M059J (cell line): ENCODE measurements at regions not wholly inside any gene's neighbourhood (a gene's known extent, or its start where the extent isn't known, plus 50 kb on each side); places are given as distances from the start of the nearest gene placed in this dataset.

ENCODE experiments used
- DNase-seq: peaks from one replicate; pipeline ENCODE4 v3.0.0-alpha.2; 2012; ENCODE audit warnings: low read depth

DNA sequence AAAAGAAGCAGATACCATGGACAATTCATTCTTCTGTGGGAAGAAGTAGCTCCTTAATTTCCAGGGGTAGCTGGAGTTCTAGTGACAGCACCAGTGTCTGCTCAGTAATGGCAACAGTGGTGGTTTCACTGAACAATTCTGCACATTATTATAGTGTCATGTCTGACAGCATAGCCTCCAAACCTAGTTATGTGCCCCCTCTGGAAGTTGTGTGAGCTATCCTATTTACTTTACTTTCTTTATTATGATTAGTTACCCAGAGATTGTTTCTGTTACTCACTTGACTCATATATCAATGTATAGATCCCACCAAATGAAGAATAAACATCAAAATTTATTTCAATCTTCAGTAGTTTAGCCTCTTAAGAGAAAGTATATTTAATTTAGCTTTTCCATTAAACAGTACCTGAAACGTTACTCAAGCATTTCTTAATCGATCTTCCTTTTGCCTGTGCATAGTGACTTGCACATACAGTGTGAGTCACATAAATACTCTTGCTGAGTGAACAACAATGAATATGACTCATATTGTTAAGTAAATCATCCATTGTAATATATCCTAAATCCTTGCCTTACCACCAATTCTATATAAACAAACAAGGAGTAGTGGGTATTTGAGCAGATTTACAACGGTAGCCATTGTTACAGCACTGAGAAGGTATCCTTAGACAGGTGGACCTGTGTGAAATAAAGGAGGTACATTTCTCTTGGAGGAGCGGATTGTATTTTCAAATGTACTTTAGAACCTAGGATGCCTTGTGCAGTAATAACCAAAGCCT is 534.7 kb downstream of the ANKRD50 start:
- peak; percentile 69 for DNase-seq

DNA sequence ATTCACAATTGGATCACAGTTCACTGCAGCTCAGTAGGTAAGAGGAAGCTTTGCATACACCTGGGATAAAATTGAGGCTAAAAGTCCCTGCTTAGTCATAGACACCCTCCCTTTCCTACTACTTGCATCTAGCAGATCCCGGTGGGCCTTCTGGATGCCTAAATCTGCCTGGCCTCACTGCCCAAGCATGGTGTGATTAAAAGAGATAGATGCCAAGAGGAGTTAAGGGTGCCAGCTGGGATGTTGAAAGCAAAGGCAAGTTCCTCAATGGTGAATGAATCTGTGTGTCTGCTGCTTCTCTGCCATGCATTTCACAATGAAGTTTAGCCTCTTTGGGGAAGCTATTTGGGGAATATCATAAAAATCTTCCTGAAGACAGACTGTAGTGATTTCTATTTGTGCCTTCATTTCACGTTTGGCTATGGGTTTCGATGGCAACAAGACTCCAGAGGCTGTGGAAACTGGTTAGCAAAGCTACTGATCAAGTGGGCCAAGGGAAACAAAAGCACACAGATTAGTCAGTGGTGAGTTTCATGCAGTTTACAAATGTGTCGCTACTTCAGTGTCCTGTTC is 534.0 kb downstream of the ANKRD50 start:
- DNase-seq = peak; percentile 13

DNA sequence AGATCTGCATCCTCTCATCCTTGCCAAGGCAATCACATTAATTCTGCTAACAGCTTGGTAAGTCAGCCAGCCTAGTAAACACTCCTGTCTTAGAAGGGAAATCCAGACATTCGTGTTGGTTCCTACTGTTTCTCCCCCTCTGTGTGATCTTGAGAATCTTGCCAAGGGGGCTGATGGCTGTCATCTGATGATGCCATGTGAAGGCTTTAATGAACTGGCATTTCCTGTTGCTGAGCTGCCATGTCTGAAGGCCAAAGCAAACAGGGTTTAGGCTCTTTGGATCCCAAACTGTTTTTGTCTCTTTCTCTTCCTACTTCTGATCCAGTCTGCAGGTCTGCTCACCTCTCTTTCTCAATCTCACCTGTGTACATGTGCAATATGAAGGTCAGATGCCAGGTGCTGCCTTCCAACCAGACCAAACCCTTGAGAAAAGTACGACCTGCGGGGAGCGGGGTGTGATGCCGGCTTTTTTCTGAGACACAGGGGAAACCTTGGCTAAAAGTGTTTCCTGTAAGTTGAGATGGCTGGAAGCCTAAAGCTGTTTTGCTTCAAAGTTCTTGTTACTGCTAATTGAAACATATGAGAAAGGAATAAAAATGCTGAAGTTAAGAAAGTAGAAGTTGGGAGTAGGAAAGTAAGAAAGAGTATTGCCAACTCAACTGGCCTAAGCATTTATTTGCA is 532.9 kb downstream of the ANKRD50 start:
- no peak for DNase-seq

DNA sequence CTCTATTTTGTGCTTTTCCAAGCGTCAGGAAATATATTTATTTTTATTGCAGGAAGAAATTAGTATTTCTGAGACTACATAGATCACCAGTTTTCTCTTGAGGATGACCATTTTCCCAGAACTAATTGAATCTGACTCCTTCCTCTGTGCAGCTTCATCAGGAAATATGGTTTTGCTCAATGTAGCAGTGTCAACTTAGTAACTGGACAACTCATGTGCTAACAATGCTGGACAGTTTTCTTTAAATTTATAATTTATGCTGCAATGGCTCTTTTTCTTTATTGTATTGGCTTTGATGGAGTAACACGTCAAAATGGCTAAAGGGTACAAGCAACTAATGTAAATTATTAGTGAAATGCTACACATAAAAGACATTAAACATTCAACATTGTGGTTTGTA is 531.5 kb downstream of the ANKRD50 start:
- no peak for DNase-seq

DNA sequence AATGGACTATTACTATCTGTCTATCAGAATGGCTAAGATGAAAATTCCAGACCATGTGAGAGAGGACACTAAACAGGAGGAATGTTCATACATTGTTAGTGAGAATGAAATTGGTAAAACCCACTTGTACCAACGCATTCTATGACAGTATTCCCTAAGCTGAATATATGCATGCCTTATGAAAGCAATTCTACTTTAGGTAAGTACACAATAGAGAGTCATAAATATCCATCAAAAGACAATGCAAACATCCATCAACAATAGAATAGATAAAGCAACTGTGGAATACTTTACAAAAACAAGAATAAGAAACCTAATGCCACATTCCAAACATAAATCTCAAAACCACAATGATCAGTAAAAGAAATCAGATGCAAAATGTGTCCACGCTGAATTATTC is 529.3 kb downstream of the ANKRD50 start:
- no peak for DNase-seq

DNA sequence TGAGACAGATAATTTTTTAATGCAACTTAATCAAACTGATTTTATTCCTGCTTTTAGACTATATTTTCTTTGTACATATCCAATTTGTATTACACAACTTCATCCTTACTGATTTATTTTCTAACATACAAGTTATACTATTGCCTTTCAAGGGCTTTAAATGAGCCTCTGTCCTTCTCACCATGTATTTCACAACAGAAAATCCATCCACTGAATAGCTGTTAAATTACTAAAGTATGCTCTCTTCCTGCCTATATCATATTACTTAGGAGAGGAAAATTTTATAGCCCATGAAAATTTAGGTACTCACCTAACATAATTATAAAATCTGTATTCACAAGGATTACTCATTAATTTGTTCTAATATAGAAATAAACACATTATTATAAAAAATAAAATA is 528.6 kb downstream of the ANKRD50 start:
- DNase-seq = no peak

DNA sequence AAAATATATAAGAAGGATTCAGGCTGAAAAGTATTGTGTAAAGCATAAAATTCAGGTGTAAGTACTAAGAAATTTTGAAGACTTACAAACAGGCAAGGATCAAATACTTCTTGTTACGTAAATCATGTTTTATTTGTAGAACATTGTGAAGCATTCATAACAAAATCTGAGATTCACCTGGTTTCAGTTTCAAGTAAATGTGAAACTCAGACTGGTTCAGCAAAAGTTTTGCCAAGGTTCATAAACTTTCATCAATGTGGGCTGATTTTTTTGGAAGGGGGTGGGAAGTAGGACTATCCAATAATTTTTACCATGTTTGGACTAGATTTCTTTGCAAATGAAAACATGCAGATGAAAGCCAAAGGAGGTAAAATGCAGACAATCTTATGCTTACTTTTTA is 527.7 kb downstream of the ANKRD50 start:
- DNase-seq = no peak

DNA sequence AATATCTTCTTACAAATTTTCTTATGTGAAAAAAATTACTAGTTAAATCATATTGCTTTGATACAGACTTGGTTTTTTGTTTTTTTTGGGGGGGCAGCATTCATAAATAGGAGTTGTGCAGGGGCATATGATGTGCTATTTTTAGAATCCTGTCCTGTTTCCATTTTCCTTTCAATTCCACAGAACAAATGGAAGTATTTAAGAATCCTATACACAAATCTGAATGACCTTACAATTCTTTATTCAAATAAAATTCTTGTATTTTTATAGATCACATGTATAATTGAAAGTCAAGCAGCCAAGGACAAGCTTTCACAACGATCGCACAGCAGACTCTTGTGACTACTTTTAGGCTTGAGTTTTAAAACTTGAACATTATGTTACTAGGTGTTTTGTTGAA is 523.9 kb downstream of the ANKRD50 start:
- no peak for DNase-seq

DNA sequence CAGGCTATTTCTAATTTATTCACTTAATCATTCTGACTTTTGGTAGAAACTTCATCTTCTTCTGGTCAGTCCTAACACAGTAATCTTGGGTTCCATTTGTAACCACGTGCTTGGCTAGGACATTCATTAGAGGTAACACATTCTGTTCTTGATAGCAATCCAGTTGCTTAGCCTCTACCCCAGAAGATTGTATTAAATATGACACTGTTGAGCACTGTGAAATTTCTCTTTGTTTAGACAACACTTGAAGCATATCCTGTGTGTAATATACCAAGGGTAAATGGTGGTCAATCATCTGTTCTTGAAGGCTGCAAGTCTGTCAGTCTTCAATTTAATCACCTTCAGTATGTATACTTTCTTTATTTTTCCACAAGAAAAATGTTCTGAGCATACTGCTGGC is 523.0 kb downstream of the ANKRD50 start:
- DNase-seq = no peak

DNA sequence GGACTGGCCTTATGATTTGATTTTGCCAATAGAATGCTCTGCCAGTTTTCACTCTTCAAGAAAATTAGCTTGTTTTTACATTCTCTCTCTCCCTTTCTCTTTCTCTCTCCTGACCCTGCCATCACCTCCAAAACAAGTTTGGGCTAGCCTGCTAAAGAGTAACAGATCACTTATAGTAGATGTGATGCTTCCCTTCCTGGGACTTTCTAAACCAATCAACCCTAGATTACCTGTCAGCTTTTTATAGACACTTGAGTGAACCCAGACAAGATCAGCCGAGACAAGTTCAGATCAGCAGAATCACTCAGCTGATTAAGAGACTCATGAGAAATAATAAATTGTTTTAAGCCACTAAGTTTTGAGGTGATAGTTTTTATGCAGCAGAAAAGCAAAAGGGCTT is 521.2 kb downstream of the ANKRD50 start:
- DNase-seq = no peak

DNA sequence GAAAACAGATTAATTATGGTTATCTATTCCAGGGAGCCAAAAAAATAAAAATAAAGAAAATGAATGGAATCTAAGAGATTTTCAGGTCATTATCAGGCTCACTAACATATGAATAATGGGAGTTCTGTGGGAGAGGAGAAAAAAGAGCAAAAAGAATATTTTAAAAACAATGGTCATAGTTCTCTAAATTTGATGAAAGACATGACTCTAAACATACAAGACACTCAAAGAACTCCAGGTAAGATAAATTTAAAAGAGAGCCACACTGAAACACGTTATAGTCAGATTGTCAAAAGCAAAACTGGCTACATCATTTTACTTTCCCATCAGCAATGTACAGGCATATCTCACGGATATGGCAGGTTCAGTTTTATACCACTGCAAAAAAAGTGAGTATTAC is 520.0 kb downstream of the ANKRD50 start:
- no peak for DNase-seq

DNA sequence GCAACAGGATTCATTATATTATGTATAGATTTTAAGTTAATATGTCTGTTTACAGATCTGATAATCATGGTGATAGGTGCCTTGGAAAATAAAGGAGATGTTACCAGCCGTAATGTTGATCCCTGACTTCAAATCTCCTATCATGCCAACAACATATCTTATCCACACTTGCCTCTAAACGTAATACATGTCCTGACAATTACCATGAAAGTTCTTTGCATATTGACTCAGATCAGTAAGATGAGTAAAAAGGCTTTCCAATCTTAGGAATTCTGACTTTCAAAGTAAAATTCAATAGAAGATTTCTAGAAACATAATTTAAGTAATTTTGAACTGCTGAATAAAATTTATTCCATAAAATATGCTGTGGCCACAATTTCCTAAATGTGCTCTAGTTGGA is 513.3 kb downstream of the ANKRD50 start:
- DNase-seq = no peak

DNA sequence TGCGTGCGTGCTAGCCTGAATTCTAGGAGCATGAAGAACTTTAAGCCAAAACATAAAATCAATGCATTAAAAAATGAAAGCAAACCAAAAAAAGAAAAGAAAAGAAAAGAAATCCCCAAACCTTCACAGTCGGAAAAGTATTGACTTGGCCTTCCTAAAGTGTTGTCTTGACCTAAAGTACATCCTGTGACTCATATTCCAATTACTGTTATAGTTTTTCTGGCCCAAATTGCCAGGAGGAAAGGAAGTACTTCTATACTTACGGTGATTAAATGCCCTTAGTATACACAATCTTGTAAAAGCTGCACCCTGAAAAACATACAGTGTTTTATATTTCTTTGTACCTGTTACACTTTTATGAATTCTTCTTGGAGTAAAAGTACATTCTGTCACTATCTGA is 512.8 kb downstream of the ANKRD50 start:
- DNase-seq = peak; percentile 52

DNA sequence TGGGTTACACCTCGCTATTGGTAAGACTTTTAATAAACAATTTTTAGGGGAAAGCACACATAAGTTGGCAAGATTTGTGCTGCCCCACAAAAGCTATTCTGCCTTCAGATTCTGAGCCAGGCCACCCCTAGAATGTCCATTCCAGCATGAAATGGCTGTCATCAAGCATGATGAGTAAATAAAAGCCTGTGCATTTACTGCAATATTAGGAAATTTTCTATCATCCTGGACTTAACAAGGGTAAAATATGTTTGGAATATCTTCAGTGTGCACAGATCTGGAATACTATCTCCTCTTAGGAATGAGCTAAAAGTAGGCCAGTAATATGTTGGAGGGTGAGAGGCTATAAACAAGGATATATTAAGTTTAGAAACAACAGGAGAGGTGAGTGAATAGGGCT is 510.9 kb downstream of the ANKRD50 start:
- no peak for DNase-seq

DNA sequence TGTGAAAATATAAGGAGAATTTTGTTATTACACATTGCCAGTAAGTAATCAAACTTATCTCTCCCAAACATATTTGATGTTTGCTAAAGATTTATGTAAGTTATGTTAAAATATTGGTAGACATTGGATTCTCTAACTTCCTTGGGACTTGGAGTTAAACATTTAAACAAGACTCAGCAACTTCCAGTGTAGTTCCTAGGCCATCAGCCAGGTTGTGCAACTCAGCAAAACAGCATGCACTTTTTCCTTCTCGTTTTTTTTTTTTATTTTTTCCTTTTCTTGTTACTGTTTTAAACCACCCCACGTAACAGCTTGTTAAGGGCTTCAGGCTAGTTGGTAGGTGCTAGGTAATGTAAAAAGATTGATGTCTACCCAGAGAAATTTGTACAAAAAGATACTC is 510.4 kb downstream of the ANKRD50 start:
- DNase-seq = no peak

DNA sequence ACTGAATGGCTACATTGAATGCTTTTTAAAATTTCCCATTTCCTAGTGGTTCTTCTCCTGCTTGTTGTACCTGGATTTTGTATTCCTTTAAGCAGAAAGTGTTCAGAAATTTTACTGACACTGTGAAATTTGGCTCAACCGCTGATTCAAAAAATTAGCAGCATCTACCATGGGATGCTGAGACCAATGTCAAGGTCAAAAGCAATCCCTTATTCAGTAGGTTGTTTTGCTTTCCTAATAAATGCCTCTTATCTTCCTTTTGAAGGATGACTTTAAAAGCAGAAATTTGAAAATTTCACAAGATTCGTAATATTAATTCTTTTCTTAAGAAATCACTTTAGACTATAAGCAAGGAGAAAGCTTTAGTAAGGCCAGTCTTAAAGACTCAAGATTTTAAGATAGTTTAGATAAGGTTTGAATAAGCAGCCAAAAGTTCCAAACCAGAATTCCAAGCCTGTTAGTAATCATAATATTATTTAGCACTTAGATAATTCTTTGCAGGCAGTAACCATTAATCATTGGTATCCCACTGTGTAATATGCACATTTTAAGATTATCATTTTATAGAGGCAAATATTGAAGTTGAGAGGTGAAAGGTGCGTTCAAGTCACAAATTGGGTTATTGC is 508.8 kb downstream of the ANKRD50 start:
- DNase-seq = peak; percentile 65

DNA sequence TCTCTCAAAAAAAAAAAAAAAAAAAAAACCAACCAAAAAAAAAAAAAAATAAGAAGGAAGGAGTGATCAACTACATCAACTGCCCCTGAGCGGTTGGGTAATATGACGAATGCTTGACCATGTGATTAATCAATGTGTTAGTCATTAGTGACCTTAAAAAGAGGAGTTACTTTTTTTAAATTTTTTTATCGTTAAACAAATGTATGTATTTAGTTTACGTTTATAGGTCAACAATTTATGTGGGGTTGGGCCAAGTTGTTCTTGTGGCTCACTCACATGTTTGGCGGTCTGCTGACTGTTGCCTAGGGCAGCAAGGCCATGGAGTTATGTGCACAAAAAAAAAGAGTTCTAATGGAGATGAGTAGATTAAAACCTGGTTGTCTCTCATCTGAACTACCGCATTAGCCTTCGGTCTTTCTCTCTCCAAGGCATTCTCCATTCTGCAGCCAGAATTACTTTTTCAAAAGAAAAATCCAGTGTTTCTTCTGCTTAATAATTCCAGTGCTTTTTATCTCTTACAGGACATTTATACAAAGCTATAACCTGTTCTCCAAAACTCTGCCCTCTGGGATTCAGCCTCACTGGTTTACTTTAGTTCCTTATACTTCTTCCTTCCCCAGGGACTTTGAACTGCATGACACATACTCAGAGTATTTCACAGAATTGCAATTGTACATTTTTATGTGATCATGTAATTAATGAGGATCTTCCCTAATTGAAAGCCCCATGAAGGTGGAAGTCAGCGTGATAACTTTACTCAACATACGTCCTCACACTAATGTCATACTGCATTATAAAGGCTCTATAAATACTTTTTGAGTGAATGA is 505.5 kb downstream of the ANKRD50 start:
- DNase-seq = peak; percentile 38

DNA sequence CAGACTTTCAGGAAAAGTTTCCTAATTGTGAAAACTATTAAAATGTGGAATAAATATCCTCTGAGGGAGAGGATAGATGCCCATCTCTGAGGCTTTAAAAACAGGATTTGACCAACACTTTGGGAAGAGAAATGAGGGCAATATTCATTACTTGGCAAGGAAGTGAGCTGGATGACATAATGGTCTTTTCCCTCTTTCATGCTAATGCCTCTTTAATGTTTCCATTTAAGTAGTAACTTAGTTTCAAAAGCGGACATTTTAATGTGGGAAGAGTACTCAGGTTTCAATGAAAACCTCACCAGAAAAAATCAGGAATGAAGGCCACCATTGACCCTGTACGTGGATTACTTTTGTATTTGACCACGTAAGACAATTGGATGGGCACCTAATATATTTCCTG is 503.3 kb downstream of the ANKRD50 start:
- no peak for DNase-seq

DNA sequence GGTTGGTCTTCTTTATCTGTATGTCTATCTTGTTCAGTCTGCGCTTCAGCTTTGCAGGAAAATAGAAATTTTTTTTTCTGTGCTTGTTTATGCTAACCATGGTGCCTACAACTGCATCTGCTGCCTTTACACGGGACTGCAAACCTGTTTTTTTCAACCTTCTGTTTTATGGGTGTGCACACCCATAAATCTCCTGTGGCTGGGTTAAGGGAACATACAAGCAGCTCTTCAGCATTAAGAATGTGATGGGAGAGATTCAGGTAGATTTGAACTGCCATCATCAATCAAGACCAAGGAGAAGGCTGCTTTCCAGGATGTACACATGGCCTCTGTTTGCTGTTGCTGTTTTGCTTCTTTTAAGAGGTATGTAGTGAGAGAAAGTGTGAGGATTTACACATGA is 502.9 kb downstream of the ANKRD50 start:
- no peak for DNase-seq

DNA sequence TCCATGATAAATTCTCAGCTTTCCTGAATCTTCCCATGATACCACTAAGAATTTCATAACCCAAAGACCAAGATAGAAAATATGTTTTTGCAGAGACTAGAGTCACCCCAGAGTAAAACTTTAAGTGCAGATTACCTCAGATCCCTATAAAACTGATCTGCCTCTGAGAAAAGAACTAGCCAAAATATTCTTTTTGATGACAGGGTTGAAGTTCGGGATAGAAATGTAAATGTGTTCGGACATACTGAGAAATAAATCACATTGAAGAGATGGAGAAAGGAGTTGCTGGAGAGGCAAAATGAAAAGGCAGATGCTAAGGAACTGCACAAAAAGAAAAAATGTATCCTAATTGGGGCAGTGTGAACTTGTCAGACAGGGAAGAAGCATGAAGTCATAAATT is 501.8 kb downstream of the ANKRD50 start:
- no peak for DNase-seq

DNA sequence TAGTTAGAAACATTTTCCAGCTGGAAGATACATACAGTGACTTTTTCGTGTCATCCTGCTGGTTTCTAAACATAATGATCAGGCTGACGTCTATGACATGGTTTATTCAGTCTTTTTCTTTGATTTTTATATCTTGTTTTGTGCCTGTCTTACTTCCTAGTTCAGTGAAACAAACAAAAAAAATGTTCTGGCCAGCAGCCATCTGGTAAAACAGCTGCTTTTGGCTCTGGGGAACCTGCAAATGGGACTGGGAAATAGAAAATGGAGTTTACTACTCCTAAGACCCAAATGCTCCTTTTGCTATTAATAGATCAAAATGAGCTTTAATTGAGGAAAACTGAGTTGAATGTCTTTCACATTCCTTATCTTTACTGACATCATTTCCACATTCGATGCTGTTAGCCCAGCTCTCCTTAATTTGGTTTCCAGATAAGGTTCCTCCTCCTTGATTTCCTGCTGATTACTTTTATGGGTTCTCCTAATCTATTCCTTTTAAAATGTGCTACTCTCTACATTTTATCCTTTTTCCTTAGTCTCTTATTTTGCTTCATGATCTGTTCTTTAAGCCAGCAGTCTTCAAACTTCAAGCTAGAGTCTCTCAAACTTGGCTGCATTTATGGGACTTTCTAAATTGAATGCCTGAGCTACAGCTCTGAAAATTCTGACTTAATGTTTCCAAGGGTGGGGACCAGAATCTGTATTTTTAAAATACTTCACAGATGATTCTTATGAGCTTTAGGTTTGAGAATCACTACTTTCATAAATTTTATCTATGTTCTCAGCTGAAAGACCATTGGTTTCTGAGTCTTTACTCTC is 499.5 kb downstream of the ANKRD50 start:
- DNase-seq = peak; percentile 9
